Liver (tissue), 3 donors: ENCODE measurements at regions not wholly inside any gene's neighbourhood (a gene's known extent, or its start where the extent isn't known, plus 50 kb on each side); places are given as distances from the start of the nearest gene placed in this dataset.

ENCODE experiments used
- SP1 ChIP-seq: IDR thresholded peaks from 2 replicates; pipeline ENCODE4 v1.6.1; 2018; ENCODE audit warnings: antibody characterized with exemption, mild to moderate bottlenecking
- TF ChIP-seq, protein P1 (sequence below): fragments of 150-350 bp; IDR thresholded peaks from 2 replicates; pipeline ENCODE4 v1.5.1; 2017; ENCODE audit warnings: improper control_type of control experiment, low read depth, low read length; ENCODE audit not compliant: missing input control
- donor health status: healthy.
- donor health status: healthy.

DNA sequence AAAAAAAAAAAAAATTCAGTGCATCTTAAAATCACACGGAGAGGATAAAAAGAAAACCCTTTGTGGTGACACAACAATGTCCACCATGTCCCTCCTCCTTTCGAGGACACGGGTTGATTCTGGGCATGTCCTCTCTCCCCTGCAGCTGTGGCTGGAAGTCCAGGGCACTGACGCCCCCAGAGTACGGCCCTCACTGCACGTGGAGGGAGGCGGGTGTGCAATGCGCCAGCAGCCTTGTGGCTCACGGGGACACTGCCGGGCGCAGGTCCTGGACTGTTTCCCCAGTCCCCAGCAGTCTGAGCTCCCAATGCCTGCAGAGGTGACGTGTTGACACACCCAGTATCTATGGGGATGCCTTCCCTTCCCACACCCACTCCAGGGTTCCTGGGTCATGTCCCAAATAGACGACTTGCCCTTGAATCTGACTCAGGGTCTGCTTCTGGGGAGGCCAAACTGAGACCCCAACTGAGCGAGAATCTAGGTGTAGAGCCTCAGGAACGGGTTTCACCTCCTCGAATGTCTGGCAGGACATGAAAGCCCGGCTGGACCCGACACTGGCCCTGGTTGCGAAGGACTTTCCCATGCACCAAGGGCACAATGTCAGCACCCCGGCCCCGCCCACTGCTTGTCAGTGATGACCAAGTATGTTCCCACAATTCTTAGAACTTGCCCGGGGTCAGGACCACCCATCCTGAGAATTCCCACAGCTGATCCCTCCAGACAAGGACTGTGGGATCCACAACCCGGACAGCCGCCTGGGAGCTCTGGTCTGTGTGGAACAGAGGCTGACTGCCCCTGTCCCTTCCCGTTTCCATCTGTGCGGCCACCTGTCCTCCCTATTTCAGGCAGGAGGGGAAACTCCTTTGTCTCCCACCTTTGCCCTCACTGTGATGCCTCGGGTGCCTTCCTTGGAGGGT, 425.1 kb upstream of the SULF2 start:
- TF ChIP-seq, protein P1, sequence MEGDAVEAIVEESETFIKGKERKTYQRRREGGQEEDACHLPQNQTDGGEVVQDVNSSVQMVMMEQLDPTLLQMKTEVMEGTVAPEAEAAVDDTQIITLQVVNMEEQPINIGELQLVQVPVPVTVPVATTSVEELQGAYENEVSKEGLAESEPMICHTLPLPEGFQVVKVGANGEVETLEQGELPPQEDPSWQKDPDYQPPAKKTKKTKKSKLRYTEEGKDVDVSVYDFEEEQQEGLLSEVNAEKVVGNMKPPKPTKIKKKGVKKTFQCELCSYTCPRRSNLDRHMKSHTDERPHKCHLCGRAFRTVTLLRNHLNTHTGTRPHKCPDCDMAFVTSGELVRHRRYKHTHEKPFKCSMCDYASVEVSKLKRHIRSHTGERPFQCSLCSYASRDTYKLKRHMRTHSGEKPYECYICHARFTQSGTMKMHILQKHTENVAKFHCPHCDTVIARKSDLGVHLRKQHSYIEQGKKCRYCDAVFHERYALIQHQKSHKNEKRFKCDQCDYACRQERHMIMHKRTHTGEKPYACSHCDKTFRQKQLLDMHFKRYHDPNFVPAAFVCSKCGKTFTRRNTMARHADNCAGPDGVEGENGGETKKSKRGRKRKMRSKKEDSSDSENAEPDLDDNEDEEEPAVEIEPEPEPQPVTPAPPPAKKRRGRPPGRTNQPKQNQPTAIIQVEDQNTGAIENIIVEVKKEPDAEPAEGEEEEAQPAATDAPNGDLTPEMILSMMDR = no peak
- TF ChIP-seq SP1 = no peak
